ENCODE measurements at regions not wholly inside any gene's neighbourhood (a gene's known extent, or its start where the extent isn't known, plus 50 kb on each side); places are given as distances from the start of the nearest gene placed in this dataset.

DNA sequence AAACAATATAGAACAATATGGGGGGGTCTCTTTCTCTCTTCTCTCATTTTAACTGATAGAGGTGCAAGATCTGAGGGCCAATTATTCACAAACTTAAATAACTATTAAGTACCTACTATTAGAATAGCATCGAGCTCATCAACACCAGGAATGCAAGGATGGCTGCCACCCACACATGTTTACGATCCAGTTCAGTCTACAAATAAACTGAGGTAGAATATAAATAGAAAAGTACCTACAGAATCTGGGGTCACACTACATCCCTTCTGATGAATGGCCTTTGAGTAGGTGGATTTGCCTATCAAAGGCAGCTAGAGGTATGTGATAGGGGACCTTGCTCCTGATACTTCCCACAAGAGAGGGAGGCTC lies 91.8 kb upstream of the ZNF366 start:
- H3K4me3 ChIP-seq, result no peak overlapping the region
- H3K27ac ChIP-seq, result peak overlapping the region in 3 of 5 donors; percentile 60 to 69 (median 68)
- H3K4me1 ChIP-seq, result peaks cover 26 to 61% (median 30%) of the 10 kb centered on the region in 4 donors
- TF ChIP-seq POLR2AphosphoS5 (IDR thresholded peaks at IDR 0.05) (no peak), POLR2A (IDR thresholded peaks at IDR 0.05) (no peak), EP300 (IDR thresholded peaks at IDR 0.05) (no peak)
- TF ChIP-seq, protein P1, sequence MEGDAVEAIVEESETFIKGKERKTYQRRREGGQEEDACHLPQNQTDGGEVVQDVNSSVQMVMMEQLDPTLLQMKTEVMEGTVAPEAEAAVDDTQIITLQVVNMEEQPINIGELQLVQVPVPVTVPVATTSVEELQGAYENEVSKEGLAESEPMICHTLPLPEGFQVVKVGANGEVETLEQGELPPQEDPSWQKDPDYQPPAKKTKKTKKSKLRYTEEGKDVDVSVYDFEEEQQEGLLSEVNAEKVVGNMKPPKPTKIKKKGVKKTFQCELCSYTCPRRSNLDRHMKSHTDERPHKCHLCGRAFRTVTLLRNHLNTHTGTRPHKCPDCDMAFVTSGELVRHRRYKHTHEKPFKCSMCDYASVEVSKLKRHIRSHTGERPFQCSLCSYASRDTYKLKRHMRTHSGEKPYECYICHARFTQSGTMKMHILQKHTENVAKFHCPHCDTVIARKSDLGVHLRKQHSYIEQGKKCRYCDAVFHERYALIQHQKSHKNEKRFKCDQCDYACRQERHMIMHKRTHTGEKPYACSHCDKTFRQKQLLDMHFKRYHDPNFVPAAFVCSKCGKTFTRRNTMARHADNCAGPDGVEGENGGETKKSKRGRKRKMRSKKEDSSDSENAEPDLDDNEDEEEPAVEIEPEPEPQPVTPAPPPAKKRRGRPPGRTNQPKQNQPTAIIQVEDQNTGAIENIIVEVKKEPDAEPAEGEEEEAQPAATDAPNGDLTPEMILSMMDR (IDR thresholded peaks at IDR 0.05), result no peak
- 91 to 95% (median 94%) methylated on average over 2 of the region's 2 CpGs for WGBS, 5 donors
- intact Hi-C loops (cut with DNase I; ENCODE audit: low total_unique reads), result no loop called here
- no peaks in the 10 kb centered on the region for H3K9me3 ChIP-seq
- DNase-seq, result no peak
- no peaks in the 10 kb centered on the region for H3K36me3 ChIP-seq
- no peaks in the 10 kb centered on the region for H3K27me3 ChIP-seq

DNA sequence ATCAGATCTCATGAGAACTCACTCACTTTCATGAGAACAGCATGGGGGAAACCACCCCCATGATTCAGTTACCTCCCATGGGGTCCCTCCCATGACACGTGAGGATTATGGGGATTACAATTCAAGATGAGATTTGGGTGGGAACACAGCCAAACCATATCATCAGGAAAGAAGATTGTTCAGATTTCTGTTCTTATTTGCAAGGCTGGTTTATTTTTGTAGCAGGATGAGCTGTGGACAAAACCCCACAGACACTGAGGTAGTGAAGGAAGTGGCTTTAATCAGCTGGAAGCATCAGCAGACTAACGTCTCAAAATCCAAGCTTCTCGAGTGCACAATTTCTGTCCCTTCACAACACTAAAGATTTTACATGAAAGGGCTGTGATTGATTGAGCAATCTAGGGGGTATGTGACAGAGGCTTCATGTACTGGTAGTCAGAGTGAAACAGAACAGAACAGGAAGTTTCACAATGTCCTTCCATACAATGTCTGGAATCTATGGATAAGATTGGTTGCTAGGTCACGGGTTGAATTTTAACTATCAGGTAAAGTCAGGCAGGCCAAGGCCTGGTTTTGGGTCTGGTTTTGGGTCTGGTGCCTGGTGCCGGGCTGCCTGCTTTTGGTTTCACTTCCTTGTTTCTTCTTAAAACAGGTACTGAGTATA lies 91.3 kb upstream of the ZNF366 start:
- H3K27me3 ChIP-seq, result no peaks in the 10 kb centered on the region
- intact Hi-C loops (cut with DNase I; ENCODE audit: low total_unique reads), result no loop called here
- H3K27ac ChIP-seq, result peak overlapping the region in 3 of 5 donors; percentile 60 to 69 (median 68)
- no peaks in the 10 kb centered on the region for H3K9me3 ChIP-seq
- 61 to 78% (median 64%) methylated on average over 5 of the region's 5 CpGs for WGBS, 5 donors
- H3K36me3 ChIP-seq, result no peaks in the 10 kb centered on the region
- DNase-seq, result no peak
- H3K4me1 ChIP-seq, result peaks cover 26 to 57% (median 27%) of the 10 kb centered on the region in 4 donors
- TF ChIP-seq POLR2A (IDR thresholded peaks at IDR 0.05), result no peak
- no peak for TF ChIP-seq EP300 (IDR thresholded peaks at IDR 0.05)
- TF ChIP-seq, protein P1 (IDR thresholded peaks at IDR 0.05), result no peak
- no peak for TF ChIP-seq POLR2AphosphoS5 (IDR thresholded peaks at IDR 0.05)
- H3K4me3 ChIP-seq, result no peak overlapping the region

DNA sequence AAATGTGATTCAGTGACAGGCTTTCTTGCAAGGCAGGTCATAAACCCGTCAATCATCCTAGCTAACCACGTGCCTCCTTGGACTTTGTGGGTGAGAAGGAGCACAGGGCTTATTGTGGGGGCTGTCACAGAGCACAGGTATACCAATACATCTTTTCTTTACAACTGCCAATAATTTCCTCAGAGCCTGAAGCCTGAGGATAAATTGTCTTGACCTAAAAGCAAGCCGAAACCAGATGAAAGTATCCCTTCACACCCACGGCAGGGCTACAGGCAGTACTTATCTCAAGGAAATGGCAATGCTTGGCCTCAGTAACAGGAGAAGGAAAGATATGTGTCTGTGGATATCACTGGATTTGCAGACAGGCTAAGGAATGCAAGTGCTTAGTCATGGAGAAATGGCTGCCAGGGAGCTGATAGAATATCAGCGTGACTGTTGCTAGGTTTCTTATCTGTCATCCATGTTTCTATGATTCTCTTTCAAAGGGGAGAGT lies 90.3 kb upstream of the ZNF366 start:
- peak; percentile 31 to 70 for DNase-seq
- intact Hi-C loops (cut with DNase I; ENCODE audit: low total_unique reads), result no loop called here
- H3K4me3 ChIP-seq, result no peak overlapping the region
- TF ChIP-seq POLR2AphosphoS5 (IDR thresholded peaks at IDR 0.05) (peak in 2 of 3 donors; percentile 78 to 95), EP300 (IDR thresholded peaks at IDR 0.05) (no peak)
- TF ChIP-seq, protein P1 (IDR thresholded peaks at IDR 0.05), result no peak
- H3K27ac ChIP-seq, result peak overlapping the region; percentile 37 to 69 (median 66)
- 16 to 38% (median 33%) methylated on average over 5 of the region's 5 CpGs for WGBS, 5 donors
- no peaks in the 10 kb centered on the region for H3K27me3 ChIP-seq
- no peaks in the 10 kb centered on the region for H3K9me3 ChIP-seq
- peaks cover 19 to 49% (median 21%) of the 10 kb centered on the region in 4 donors for H3K4me1 ChIP-seq
- no peaks in the 10 kb centered on the region for H3K36me3 ChIP-seq

DNA sequence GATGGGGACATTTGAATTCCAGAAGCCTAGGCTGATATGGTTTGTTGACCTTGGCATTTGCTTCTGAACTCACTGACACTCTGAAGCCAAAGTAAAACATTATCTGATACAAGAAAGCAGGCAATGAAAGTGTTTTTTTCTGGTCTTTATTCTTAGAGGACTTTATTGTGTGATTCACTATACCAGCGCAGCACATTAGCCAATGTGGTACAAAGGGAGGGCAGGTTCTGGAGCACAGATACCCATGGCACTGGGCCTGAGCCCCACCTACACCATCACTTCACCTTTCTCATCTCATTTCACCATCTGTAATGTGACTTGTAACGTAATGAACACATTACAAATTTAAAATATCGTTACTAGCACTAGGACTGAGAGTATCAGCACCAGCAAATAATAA lies 89.7 kb upstream of the ZNF366 start:
- H3K27ac ChIP-seq, result peak overlapping the region in 4 of 5 donors; percentile 50 to 69 (median 64)
- WGBS, 5 donors, result 26 to 60% (median 41%) methylated on average over 3 of the region's 3 CpGs
- TF ChIP-seq EP300 (IDR thresholded peaks at IDR 0.05), result no peak
- TF ChIP-seq, protein P1 (IDR thresholded peaks at IDR 0.05), result no peak
- no peak for TF ChIP-seq POLR2A (IDR thresholded peaks at IDR 0.05)
- no peak for TF ChIP-seq POLR2AphosphoS5 (IDR thresholded peaks at IDR 0.05)

More for the DNA sequence above, 89.7 kb upstream of the ZNF366 start:
- H3K4me3 ChIP-seq, result no peak overlapping the region
- no peak for DNase-seq
- intact Hi-C loops (cut with DNase I; ENCODE audit: low total_unique reads), result no loop called here
- H3K27me3 ChIP-seq, result no peaks in the 10 kb centered on the region
- no peaks in the 10 kb centered on the region for H3K9me3 ChIP-seq
- H3K4me1 ChIP-seq, result peaks cover 18 to 44% (median 20%) of the 10 kb centered on the region in 4 donors
- H3K36me3 ChIP-seq, result no peaks in the 10 kb centered on the region
